ENCODE measurements at regions not wholly inside any gene's neighbourhood (a gene's known extent, or its start where the extent isn't known, plus 50 kb on each side); places are given as distances from the start of the nearest gene placed in this dataset.

DNA sequence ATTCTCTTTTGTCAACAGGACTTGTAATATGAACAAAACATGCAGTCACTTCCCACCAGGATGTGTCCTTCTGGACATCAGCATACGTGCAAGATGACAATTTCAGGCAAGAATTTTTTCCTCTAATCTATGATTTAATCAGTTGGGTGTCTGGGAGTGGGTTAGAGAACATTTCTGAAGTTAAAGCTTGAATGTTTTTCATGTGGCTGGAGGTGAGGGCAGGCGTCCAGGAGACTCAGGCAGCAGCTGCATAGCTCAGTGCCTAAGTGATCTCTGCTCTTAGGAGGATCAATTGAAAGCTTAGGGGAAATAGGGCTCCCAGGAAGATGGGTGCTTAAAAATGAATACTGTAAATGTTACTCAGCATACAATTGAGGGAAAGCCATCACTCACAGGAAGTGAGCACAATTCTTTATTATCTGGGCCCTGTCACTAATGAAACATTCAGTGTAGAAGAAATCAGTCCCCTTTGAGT lies 457.6 kb upstream of the KLF6 start:
- Histone ChIP-seq H3K4me3 (ENCODE audit: insufficient read depth, low read length, poor library complexity, severe bottlenecking) (no peak overlapping the region), H3K79me2 (ENCODE audit: insufficient read depth, low read length) (no peaks in the 10 kb centered on the region), H3K4me2 (ENCODE audit: low read depth, low read length, poor library complexity, severe bottlenecking) (no peak overlapping the region), H3K9ac (ENCODE audit: low read length) (no peak overlapping the region), H3K27me3 (ENCODE audit: low read length) (no peaks in the 10 kb centered on the region), H4K20me1 (ENCODE audit: low read depth, low read length) (no peaks in the 10 kb centered on the region), H3F3A (ENCODE audit: insufficient read depth) (no peaks in the 10 kb centered on the region), H3K27ac (ENCODE audit: low read depth, low read length) (no peak overlapping the region), H2AFZ (ENCODE audit: low read depth, low read length, severe bottlenecking) (no peak overlapping the region), H3K9me2 (replicated peaks; ENCODE audit: insufficient read depth, low read length) (no peaks in the 10 kb centered on the region), H3K9me3 (ENCODE audit: insufficient read depth, low read length) (no peaks in the 10 kb centered on the region), H3K36me3 (ENCODE audit: low read length) (no peaks in the 10 kb centered on the region)
- TF ChIP-seq, protein P1, sequence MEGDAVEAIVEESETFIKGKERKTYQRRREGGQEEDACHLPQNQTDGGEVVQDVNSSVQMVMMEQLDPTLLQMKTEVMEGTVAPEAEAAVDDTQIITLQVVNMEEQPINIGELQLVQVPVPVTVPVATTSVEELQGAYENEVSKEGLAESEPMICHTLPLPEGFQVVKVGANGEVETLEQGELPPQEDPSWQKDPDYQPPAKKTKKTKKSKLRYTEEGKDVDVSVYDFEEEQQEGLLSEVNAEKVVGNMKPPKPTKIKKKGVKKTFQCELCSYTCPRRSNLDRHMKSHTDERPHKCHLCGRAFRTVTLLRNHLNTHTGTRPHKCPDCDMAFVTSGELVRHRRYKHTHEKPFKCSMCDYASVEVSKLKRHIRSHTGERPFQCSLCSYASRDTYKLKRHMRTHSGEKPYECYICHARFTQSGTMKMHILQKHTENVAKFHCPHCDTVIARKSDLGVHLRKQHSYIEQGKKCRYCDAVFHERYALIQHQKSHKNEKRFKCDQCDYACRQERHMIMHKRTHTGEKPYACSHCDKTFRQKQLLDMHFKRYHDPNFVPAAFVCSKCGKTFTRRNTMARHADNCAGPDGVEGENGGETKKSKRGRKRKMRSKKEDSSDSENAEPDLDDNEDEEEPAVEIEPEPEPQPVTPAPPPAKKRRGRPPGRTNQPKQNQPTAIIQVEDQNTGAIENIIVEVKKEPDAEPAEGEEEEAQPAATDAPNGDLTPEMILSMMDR (IDR thresholded peaks at IDR 0.05; ENCODE audit: insufficient read depth, low read length, poor library complexity, severe bottlenecking), result no peak
- TF ChIP-seq EZH2phosphoT487 (conservative IDR thresholded peaks at IDR 0.05; ENCODE audit: low read length), result no peak

DNA sequence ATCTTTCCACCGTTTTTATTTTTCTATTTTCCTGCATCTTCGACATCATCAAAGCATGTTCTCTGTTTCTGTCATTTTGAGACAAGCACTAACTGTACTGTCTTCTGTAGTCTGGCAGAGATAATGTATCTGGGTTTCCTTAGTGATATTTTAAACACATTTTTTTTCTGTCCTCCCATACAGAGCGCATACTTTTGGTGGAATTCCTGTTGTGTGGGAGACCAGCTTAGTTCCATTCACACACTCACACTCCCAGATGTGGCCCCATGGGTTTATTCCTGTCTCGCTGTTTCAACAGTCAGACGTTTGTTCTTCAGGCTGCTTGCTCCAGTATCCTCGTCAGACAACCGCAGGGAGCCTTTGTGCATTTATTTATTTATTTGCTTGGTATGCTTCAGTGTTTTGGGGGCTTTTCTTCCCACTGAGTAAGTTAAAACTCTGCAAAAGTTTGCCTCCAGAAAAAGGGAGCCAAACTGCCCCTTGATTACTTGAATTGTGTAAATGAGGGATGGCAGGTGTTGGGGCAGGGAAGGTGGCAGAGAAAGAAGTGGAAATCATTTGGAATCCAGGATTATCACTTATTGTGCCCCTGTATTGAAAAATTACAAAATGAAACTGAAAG lies 456.8 kb upstream of the KLF6 start:
- TF ChIP-seq, protein P1 (IDR thresholded peaks at IDR 0.05; ENCODE audit: insufficient read depth, low read length, poor library complexity, severe bottlenecking), result no peak
- TF ChIP-seq EZH2phosphoT487 (conservative IDR thresholded peaks at IDR 0.05; ENCODE audit: low read length), result no peak
- Histone ChIP-seq H3K4me3 (ENCODE audit: insufficient read depth, low read length, poor library complexity, severe bottlenecking) (no peak overlapping the region), H3K27me3 (ENCODE audit: low read length) (no peaks in the 10 kb centered on the region), H3K9ac (ENCODE audit: low read length) (no peak overlapping the region), H4K20me1 (ENCODE audit: low read depth, low read length) (no peaks in the 10 kb centered on the region), H2AFZ (ENCODE audit: low read depth, low read length, severe bottlenecking) (no peak overlapping the region), H3K27ac (ENCODE audit: low read depth, low read length) (no peak overlapping the region), H3K36me3 (ENCODE audit: low read length) (no peaks in the 10 kb centered on the region), H3K9me2 (replicated peaks; ENCODE audit: insufficient read depth, low read length) (no peaks in the 10 kb centered on the region), H3K4me2 (ENCODE audit: low read depth, low read length, poor library complexity, severe bottlenecking) (no peak overlapping the region), H3K9me3 (ENCODE audit: insufficient read depth, low read length) (no peaks in the 10 kb centered on the region), H3K79me2 (ENCODE audit: insufficient read depth, low read length) (no peaks in the 10 kb centered on the region), H3F3A (ENCODE audit: insufficient read depth) (no peaks in the 10 kb centered on the region)

DNA sequence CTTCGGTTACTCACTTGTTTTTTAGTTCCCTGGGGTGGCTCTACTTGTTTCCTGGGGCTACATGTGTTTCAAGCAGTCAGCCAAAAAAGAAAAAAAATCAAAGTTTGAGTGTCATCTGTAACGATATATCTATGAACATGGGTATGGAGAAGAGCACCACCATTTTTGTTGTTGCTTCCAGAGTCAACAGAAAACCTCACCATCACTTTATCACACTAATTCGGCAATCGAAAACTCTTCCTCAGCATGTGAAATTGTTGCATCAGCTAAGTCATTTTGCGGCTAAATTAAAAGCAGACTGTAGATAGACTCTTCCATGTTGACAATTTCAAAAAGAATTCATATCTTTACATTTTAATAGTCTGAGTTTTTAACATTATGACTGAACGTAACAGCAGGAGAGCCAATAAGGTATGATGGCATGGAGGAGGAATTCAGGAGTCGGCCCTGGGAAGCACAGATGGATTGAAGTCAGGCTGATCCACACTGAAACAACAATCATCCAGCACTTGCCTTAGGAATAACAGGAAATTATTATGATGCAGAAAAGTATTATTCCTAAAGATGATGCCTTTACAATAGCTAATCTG lies 455.7 kb upstream of the KLF6 start:
- Histone ChIP-seq H3K9me3 (ENCODE audit: insufficient read depth, low read length) (no peaks in the 10 kb centered on the region), H3K4me2 (ENCODE audit: low read depth, low read length, poor library complexity, severe bottlenecking) (no peak overlapping the region), H4K20me1 (ENCODE audit: low read depth, low read length) (no peaks in the 10 kb centered on the region), H3K27me3 (ENCODE audit: low read length) (no peaks in the 10 kb centered on the region), H3K27ac (ENCODE audit: low read depth, low read length) (no peak overlapping the region), H3K4me3 (ENCODE audit: insufficient read depth, low read length, poor library complexity, severe bottlenecking) (no peak overlapping the region), H3K9ac (ENCODE audit: low read length) (no peak overlapping the region), H3K9me2 (replicated peaks; ENCODE audit: insufficient read depth, low read length) (no peaks in the 10 kb centered on the region), H3K79me2 (ENCODE audit: insufficient read depth, low read length) (no peaks in the 10 kb centered on the region), H2AFZ (ENCODE audit: low read depth, low read length, severe bottlenecking) (no peak overlapping the region), H3K36me3 (ENCODE audit: low read length) (no peaks in the 10 kb centered on the region), H3F3A (ENCODE audit: insufficient read depth) (no peaks in the 10 kb centered on the region)
- TF ChIP-seq, protein P1 (IDR thresholded peaks at IDR 0.05; ENCODE audit: insufficient read depth, low read length, poor library complexity, severe bottlenecking), result no peak
- TF ChIP-seq EZH2phosphoT487 (conservative IDR thresholded peaks at IDR 0.05; ENCODE audit: low read length), result no peak
